NCI-H1105 (cell line): ENCODE measurements at regions not wholly inside any gene's neighbourhood (a gene's known extent, or its start where the extent isn't known, plus 50 kb on each side); places are given as distances from the start of the nearest gene placed in this dataset.

Experiments used
- DNase-seq: peaks from one replicate; lab custom pipeline; 2025; lab: John Stamatoyannopoulos, UW

DNA sequence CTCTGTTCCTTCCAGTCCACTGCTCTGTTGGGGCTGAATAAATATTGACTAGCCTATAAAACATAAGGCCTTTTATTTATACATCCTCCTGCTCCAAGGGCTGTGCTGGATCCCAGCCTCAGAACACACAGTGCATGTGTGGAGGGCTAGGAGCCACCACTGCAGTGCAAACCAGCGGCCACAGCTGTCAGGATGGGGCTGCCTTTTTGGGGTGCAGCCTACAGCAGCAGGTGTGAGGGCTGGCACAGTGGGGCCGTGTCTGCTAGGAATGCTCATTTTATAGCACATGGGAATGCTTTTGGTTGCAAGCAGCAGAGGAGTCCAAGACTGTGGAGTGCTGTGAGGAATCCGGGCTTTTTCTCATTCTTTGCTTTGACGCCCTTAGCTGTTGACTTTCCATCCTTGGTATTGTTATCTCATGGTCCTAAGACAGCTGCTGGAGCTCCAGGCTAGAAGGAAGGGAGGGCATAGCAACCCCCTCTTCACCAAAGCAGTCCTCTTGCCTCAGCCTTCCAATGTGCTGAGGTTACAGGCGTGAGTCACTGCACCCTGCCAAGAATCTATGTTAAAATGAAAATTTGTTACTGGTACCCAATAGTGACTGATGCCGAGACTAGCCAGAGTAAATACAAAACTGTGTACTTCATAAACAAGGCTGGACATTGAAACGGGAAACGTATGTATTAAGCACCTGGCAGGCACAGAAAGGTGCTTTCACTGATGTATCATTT is 334.3 kb upstream of the GATB start:
- no peak for DNase-seq

DNA sequence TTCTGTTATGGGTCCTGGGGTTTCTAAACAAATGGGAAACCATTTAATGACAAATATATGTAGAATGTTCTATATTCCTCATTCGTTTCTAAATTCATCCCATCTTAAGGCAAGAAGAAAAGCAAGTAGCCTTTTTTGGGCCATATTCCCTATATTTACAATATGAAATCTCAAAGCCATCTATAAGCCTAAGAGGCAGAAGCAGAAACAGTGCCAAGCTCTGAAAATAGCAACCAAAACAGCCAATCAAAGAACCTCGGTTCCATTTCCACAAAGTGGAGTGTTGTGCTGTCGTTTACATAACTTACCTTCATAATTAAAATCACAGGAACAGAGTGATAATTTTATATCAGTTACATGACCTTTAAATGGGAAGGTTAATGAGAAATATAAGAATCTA is 330.6 kb upstream of the GATB start:
- no peak for DNase-seq

DNA sequence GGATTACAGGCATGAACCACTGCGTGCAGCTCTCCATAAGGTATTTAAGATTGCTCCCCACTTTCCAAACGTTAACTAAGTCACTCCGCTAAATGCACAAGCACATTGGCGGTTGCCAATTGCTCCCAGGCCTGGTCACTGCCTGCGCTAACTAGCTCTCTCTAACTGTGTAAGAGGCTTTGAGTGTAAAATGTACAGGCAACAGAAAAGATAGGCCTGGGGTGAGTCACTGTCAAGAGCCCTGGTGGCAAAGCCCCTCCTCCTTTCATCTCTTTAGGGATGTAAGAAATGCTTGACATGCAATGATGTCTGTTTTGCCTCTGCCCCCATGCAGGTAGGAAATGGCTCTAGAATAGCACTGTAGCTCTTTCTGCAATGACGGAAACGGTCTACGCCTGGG is 329.7 kb upstream of the GATB start:
- no peak for DNase-seq

DNA sequence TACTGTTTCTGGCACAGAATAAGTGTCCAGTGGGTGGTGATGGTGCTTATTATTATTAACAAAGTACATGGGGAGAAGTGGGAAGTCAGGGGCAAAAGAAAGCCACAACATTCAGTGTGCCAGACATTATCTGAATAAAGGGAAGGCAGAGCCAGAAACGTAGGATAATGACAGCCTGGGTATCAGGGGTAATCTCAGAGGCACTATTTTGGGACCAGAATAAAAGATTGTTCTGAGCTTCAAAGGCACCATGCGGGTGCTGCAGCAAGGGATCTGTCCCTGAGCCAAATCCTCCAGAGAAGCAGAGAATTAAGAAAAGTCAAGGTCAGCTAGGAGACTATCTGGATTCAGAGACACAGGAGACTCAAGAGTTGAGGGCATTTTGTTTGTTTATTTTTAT is 328.8 kb upstream of the GATB start:
- no peak for DNase-seq

DNA sequence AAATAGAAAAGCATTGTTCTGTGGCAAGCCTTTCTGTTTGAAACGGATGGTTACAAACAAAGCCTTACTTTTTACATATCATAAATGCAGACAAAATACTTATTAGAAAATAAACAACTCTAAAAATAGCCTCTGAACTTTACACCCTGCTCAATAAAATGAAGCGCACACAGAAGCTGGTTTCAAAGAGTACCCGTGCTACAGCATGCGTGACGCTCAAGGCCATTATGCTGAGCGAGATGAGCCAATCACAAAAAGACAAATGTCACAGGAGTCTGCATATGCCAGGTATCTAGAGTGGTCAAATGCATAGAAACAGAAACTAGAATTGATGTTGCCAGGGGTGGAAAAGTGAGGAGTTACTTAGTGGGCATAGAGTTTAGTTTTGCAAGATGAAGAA is 326.5 kb upstream of the GATB start:
- no peak for DNase-seq

DNA sequence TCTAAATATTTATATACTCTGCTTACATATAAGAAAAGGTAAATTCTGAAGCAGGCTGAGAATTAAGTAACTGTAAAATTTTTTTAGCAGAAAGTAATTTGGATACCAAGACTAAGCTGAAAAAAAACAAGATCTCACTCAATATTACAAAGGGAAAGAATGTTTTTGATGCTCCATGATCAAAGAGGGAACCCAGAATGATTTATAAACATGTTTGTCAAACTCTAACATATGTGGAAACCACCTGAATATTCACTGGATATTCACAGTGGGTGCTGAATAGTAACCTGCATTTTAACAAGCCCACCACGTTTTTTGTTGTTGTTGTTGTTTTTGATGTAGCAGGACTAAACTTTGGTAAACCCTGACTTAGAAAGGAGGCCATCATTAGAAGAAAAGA is 324.9 kb upstream of the GATB start:
- no peak for DNase-seq

DNA sequence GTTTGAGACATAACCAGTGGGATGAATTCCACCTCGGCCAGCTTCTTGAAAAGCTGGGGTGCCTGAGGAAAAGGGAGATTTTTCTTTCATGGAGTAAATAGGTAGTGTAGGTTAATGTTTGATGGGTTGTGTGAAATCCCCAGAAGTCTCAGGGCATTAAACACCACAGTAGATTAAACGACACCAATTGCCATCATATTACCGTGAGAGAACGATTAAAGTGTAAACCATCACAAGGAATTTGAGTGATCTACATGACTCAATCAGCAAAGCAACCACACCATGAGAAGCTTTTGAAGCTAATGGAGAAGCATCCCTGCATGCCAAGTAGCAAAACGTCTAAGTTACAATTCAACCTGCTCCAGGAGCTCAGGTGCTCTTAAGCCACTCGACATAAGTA is 322.5 kb upstream of the GATB start:
- no peak for DNase-seq

DNA sequence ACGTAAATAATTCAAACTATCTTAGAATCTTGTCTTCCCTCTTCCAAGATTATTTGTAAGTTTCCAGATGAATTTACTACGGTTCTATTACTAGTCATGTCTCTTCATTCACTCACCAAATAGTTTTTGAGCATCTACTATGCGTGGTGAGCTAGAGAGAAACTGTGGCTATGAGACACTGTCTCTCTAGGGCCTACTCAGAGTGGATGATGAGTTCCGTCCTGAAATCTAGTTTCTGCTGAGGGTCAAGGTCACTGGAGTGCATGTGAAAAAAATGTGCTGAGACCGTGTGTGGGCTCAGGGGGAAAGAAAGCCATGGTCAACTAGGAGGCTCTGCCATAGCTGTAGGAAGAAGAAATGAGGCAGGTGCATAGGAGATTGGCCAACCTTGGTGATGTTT is 320.2 kb upstream of the GATB start:
- DNase-seq = no peak

DNA sequence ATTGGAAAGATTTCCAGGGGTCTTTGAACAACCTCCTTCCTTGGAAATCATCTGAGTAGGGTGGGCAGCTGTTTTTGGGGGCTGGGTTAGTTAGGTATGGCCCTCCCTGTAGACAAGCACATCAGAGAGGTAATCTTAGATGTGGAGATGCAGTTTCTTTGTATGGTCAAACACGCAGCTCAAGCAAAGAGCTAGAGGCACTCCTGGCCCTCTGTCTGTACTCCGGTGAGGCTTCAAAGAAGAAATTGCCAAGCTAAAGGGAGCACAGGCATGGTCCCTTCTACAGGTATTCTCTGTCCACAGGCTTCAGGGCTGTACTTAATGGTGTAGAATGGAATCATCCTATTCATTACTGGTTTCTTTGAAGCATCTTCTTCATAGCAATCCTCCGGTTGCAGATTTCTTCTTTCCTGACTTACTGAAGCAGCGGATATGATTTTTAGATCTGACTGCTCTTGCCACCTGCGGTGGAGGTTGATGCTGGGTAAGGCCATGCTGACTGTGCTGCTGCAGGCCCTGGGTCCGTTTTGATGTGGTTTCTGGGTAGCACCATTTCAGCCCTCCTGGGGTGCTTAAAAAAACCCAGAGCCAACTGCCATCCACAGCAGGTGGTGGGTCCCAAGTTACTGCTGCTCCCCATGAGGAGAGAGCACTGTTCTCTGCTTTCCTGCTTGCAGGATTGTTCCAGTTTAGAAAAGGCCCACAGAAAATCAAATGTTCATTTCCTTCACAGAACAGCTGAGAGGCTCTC is 318.9 kb upstream of the GATB start:
- no peak for DNase-seq

DNA sequence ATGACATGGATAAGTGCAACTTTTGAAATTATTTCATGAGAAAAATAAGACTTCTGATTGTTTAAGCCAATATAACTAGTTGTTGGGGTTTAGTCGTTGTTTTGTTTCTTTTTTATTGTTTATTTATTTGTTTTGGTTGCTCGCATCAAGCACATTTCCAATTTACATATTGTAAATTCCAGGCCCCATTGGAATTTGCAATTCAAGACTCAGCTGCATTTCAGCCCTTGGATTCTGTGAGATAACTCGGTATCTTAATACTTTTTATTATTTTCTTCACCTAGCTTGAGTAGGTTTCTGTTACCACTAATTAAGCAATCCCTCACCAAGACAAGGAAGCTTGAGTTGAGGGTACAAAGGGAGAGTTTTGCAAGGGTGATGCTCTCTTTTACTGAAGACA is 318.3 kb upstream of the GATB start:
- DNase-seq = no peak

DNA sequence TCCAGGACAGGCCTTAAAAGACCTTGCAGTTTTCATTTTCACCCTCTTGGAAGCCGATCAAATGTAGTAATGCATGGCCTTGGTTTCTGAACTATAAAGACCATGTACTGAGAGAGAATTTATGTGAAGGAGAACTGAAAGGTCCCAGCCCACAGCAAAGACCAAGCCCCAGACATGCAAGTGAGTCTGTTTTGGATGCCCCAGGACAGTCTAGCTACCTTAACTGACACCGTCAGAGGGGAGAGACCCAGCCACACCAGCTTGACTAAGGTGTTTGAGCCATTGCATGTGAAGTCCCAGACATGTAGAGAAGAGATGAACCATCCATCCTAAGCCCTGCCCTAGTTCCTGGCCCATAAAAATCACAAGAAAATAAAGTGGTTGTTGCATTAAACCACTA is 316.8 kb upstream of the GATB start:
- DNase-seq = no peak

DNA sequence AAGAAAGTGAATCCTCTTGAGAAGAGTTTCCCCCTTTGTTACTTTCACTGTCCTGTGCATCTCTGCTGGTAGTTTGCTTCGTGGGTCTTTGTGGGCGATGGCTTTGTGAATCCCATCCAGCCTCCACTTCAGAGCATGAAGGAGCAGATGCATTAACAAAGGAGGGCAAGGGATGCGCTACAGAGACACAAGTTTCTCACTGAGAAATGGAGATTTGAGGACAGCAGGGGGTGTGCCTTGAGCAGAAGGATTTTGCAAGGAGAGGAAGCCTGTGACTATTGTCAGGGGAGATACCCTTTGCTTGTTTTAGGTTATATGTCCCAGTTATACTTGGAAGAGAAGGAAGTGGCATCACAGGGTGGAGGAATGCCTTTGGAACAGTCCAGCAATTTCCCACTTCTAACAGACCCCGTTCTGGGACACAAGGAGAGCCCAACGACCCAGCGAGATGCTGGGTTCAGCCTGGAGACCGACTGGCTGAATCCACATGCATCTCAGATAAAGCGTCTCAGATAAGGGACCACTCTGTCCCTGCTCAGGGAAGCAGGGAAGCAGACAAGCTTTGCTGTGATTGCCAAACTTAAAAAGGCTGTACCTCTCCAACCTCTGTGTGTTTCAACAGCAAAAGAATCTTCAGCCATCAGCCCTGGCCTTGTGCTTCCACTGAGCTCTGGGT is 314.6 kb upstream of the GATB start:
- DNase-seq = no peak

DNA sequence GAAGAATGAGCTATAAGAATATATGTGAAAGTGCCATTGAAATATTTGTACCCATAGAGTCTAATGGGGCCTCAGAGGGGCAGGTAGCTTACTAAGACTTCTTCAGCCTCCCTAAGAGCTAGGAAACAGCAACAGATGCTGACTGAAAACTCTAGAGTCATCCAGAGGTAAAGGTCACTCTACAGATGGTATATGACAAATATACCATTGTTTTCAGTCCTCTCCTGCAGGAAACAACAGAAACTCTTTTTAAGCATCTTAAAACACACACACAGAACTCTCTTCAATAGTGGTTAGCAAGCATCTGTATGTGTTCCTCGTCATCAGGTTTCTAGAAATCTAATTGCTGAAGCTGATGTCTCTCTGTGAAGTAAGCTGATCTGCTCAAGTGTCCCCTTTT is 313.8 kb upstream of the GATB start:
- no peak for DNase-seq

DNA sequence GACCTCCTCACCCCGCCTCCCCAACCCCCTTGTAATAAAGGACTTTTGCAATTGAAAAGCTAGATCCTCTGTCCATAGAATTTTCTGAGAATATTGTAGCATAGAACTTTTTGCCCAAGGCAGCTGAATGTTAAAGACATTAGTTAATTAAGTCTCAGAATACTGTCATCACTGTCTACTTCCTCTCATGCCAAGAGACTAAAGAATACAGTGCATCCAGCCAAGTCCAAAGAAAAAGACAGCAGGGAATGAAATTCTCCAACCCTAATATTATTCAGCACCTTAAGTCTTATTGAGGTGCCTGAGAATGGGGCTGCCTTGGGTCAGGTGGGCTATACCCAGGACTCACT is 313.3 kb upstream of the GATB start:
- DNase-seq = no peak

DNA sequence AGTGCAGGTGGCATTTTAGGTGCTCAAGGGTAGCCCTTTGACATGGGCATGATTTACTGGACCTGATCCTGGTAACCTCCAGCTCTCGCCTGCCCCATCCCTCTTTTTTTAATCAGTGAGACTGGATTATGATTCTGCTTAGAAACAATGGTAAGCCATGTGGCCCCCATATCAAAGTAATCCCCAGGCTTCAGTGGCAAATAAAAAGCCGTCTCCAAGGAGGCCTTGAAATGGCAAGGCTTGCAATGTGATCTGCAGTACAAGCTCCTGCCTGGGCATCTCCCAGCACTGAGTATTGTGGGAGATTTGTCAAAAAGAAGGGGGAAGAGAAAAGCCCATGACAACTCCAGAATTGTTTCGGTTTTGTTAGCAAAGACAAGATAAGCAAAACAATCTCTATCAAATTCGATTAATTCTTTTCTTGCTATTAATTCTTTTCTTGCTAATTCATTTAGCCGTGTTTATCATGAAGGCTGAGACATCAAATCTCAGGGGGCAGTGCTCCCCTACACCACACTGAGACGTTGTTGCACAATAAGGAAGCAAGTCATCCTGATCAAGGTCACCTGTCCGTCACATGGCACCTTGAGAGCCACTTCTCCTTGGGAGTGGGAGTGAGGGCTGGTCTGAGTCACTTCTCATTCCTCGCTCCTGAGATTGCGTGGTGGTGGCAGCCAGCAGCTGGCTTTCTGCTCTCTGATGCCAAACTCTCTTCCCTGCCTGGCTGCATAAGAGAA is 312.7 kb upstream of the GATB start:
- no peak for DNase-seq

DNA sequence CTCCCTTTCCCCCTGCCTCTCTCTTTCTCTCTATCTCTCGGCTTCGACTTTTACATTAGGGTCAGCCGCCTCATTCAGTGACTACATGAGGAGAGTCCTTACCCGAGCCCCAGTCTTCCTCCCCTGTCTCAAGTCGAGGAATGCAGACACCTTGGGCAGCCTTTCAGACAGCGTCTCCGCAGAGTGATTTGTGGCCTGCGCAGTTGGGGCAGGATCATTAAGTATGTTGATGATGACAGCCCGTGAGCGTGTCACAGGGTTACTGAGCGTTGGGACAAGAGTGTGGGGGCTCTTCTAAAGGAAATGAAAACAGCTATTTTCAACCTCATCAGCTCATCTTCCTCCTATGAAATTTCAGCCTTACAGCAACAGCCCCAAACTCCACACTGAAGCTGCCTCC is 312.1 kb upstream of the GATB start:
- DNase-seq = no peak

DNA sequence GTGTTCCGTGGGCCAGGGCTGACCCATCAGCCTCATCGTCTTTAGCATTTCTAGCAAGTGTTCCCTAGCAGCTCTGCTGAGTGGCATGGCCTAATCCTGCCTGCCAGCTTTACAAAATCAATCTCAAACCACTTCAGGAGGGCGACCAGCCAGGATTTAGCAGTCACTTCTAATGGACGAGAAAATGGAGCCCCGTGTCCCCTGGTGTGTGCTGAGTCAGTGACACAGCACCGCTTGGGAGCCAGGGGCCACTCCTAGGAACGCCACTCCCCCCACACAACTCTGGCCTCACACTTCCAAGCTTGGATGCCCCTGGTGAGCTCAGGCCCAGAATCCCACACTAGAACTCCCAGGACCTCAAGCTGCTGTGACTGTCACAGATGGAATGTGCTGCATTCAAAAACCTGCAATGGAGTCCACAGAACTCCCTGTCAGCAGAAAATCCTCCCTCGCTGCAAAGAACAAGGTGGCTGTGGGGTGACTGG is 311.2 kb upstream of the GATB start:
- DNase-seq = no peak

DNA sequence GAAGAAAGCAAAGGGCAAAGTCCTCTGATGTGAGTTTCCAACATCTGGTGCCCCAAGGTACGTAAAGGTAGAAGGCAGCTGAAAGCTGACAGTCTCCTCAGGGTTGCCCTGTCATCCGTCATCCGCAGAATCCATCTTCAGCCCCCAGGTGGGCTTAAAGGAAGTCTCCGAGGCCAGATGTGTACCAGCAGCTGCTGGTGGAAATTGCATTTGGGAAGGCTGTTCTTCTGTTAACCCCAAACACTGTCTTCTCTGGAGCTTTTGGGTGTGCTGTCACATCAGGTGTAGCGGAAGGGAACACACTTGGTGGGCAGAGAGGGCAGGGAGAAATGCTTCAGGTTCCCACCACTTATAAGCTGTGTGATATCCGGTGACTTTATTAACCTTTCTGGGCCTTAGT is 310.0 kb upstream of the GATB start:
- DNase-seq = no peak

DNA sequence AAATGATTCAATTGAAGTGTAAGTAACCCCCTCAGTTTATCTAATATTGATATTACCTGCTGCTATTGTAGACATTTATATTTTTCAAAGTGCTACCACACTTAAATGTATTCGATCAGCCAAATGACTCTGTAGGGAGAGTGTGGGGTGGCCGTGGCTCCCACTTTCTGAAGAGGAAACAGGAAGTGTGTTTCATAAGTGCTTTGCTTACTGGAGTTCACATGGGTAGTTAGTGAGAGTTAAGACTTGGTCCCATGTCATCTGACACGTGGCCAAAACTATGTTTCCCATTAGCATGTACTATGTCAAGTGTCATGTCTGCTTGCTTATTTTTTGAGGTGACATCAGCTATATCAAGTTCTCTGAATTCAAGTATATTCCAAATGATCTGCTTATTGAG is 308.1 kb upstream of the GATB start:
- no peak for DNase-seq

DNA sequence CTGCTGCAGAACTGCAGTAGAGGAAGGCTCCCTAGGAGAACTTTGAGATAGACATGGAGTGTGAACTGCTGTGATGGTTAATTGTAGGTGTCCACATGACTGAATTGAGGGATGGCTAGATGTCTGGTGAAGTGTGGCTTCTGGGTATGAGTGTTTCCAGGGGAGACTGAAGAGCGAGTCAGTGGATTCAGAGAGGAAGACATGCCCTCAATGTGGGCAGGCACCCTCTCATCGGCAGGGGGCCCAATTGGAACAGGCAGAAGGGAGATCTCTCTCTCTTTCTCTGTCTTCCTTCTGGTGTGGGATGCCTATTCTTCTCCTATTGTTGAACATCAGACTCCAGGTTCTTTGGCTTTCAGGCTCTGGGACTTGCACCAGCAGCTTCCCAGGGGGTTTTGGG is 304.7 kb upstream of the GATB start:
- DNase-seq = no peak

DNA sequence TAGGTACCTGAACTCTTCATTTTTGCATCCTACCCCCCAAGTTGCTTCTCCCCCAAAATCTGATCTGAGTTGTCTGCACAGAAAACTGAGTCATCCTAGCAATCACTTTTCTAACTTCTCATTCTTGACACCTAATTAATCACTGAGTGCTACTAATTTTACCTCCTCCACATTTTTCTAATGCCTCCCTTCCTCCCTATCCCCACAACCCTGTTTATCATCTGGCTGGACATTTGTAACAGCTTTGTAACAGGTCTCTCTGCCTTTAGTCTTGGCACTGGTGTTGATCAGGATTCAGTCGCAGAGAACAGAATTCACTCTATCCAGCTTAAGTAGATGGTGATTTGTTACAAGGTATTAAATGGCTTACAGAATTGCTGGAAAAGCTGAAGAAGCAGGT is 303.9 kb upstream of the GATB start:
- no peak for DNase-seq

DNA sequence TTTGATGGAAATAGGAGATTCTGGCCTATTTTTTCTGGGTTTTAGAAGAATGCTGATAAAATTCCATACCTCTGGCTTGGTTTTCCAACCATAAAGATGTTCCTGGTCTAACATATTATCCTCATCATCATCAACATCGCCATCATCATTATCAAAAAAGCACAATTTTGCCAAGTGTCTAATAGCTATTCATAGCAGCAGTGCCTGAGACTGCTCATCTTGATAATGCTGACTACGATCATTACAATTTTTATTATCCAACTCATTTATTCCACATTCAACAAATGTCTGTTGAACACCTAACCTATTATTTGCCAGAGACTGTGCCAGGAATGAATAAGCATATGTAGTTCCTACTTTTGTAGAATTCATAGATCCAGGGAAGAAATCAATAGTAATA is 303.5 kb upstream of the GATB start:
- no peak for DNase-seq
